HG02610 (cell line): ENCODE measurements at regions not wholly inside any gene's neighbourhood (a gene's known extent, or its start where the extent isn't known, plus 50 kb on each side); places are given as distances from the start of the nearest gene placed in this dataset.

Experiments
- ATAC-seq: cut with Tn5 transposase; IDR thresholded peaks from one replicate; pipeline ENCODE4 v1.9.1; 2021; ENCODE audit warnings: mild to moderate bottlenecking, moderate library complexity; ENCODE audit not compliant: unreplicated experiment

GRCh38 chr11:11016943-11017342, 159.1 kb upstream of the ZBED5 start:
- no peak for ATAC-seq

GRCh38 chr11:11016068-11016467, 158.2 kb upstream of the ZBED5 start:
- ATAC-seq: no peak

DNA sequence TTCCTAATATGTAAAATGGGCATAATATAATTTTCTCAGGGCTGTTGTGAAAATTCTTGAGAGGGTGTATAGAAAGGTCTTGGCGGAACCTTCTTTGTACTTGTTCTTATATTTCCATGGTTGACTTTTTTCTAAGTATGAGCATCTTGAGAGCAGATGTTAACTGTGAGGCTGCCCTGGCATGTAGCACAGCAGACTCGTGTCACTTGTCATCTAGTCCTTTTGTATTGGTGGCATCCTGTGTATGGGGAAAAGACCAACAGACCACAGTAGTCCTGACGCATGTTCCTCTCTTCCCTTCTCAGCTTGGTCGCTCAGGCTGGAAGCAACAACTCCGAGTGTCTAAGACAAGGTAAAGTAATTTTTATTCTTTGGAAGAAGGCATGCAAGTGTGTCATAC, 153.8 kb upstream of the ZBED5 start:
- ATAC-seq: no peak

DNA sequence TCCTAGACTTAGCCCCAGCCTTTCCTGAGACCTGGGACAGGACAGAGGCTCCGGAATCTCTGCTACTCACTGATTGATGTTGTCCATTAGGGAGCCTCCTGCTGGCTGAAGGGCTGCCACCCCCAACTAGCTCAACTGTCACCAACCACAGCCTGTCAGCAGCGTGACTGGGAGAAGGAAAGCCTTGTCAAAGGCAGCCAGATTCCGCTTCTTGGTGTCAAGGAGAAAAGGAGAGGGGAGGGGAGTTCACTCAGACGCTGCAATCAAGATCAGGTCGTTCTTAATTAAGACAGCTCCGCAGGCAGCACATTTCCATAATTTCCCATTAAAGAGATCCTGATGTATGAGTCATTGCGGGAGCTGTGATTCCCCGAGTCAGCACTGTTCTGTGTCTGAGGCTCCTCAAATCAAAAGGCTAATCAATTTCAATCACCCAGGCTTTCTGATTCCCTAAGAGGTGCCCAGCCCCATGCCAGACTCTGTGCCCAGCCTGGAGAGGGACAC, 152.8 kb upstream of the ZBED5 start:
- ATAC-seq: no peak

DNA sequence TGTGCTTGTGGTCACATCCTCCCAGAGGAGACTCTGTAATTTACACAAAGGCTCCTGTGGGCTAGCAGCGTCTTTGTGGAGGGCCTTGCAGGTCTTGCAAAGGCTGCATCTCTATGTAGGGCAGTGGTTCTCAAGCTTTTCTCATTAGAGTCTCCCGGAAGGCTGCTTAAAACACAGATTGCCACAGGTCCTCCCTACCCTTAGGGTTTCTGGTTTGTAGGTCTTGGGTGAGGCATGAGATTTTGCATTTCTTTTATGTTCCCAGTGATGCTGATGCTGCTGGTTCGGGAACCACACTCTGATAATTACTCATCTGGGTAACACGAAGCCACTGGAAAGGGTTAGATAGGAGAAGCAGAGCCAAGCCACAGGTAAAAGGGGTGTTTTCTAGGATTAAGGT, 151.3 kb upstream of the ZBED5 start:
- no peak for ATAC-seq

- ATAC-seq: no peak
These were observed 146.2 kb upstream of the ZBED5 start for GRCh38 chr11:11004069-11004468.

DNA sequence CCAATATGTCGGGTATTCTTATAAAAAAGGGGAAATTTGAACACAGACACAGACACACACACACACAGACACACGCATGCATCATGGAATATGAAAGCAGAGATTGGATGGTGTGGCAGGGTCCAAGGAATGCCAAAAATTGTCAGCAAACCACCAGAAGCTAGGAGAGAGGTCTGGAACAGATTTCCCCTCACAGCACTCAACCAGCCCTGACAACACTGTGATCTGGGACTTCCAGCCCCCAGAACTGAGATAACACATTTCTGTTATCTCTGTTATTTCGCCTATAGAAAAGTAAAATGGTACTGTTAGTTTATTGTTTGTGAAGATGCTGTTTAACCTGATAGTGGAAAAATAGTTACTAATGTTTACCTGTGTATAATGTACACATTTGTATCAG, 145.4 kb upstream of the ZBED5 start:
- ATAC-seq: no peak

DNA sequence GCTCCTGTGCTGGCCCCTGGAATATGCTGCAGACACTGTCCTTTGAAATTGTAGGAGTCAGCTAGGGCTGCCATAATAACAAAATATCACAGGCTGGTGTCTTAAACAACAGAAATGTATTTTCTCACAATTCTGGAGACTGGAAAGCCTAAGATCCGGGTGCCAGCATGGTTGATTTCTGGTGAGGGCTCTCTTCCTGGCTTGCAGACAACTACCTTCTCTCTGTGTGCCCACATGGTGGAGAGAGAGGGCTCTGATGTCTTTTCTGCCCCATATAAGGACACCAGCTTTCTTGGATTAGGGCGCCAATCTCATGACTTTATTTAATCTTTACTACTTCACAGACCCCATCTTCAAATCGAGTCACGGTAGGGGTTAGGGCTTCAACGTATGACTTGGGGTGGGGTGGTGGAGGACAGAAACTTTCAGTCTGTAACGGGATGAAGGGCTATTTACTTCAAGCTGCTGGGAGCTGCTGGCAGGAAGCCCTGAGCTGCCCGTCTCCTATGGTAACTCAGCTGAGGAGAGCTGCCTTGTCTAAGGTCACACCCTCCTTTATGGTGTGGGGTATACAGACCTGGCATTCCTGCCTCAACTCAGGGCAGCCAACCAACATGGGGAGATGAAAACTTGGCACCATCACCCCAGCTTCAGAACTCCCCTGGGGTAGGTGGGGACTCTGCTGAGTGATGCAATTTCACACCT, 142.9 kb upstream of the ZBED5 start:
- no peak for ATAC-seq

DNA sequence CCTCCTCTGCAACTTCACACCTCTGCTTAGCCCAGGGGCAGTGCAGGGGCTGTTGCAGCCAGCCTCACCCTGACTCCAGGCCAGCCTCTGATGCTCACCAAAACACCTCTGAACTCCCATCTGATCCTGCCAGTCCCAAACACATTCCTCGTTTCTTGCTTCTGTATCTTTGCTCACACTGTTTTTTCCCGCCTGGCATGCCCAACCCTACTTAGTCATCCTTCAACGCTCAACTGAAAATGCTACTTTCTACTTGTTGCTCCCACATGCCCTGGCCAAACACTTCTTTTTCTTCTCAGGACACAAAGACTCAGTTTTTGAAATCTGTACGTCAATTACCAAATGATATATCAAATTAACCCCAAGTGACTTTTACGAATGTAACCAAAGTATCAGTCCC, 140.8 kb upstream of the ZBED5 start:
- no peak for ATAC-seq

DNA sequence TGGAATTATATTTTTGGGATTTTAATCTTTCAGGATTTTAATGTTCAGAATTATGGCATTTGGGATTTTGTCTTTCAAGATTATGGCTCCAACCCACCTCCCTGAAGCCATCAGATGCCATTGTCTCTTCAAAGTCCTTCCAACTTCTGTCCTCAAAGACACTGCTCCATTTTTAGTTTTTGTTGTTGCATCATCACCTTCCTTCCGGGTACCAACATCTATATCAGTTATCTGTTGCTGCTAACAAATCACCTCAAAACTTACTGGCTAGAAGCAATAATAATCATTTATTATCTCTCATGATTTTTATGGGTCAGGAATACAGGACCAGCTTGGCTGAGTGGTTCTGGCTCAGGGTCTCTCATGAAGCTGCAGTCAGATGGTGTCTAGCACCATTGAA, 138.8 kb upstream of the ZBED5 start:
- no peak for ATAC-seq

GRCh38 chr11:10993640-10994039, 135.8 kb upstream of the ZBED5 start:
- no peak for ATAC-seq

- ATAC-seq: no peak
These were observed 135.3 kb upstream of the ZBED5 start for GRCh38 chr11:10993186-10993585.

DNA sequence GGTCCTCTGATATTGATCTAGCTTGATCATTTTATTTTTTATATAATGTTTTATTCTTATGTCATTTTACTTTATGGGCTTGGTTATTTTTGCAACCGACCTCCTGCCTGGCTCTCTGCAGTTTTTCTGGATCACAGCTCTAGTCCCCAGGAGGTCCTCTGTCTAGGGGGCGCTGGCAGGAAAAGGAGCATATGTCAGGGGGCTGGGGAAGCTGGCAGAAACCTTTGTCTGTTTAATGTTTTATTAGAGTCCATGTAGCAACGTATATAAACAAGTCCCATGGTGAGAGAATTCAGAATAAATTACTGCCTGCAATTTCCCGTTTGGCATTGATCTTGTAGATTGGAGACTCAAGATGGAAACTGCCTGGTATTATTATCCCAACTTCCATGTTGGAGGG, 133.5 kb upstream of the ZBED5 start:
- no peak for ATAC-seq

DNA sequence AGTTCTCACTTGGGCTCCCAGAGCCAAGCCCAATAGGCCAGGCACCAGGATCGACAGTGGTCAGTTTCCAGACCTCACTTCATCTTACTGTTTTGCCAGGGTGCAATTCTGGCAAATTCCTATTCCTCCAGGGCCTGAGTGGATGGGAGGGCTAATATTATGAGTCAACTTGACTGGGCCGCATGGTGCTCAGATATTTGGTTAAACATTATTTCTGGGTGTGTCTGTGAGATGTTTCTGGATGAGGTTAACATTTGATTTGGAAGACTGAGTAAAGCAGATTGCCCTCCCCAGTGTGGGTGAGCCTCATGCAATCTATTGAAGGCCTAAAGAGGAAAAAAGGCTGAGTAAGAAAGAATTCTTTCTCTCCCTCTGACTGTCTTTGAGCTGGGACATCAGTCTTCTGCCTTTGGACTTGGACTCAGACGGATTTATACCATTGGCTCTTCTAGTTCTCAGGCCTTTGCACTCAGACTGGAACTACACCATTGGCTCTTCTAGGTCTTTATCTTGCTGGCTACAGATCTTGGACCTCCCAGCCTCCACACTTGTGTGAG, 132.9 kb upstream of the ZBED5 start:
- ATAC-seq: no peak

DNA sequence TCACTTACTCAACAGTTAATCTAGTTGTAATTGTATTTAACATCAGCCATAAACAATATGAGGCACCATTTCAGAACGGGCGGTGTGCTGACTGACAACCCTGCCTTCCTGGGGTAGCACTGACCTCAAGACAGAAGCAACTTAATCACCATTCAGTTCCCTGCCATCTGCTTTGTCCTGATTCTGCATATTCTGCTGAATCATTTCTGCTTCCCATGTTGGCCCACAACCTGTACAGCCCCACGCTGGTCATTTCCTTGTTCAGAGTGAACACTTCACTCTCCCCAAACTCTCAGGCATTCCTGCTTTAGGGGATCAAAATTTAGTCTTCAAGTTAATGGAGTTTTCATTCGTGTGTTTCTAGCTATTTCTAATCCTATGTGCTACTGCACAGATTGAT, 132.3 kb upstream of the ZBED5 start:
- no peak for ATAC-seq

DNA sequence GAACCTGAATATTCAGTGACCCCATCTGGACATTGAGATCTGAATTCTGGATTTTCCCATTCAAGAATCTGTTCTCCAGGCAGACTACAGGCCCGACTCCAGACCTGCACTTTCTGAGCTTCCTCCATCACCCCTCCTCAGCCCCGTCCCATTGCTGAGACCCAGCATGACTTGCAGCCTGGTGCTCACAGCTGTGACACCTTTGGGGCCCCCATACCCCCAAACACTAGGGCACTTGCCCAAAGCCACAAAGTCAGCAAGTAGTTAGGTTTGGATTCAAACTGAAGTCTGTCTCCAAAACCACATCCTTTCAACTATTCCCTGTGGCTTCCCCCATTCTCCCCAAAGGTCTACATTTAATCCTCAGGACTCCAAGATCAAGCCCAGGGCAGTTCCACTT, 128.2 kb upstream of the ZBED5 start:
- ATAC-seq: no peak

DNA sequence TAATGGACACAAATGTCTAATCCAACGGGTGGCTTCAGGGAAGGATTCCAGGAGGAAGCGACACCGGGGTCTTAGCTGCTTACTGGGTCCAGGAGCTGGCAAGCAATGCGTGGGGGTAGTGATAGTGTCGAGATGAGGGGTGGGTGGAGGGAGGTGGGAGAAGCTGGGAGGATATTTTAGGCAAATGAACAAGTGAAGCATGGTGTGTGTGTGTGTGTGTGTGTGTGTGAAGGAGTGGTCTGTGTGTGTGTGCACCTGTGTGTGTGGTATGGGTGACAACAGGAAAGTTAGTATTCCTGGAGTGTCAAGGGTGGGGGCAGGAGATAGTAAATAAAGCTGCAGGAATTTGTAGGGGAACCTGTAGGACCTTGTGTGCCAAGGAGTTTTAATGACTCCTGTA, 126.9 kb upstream of the ZBED5 start:
- ATAC-seq: no peak

DNA sequence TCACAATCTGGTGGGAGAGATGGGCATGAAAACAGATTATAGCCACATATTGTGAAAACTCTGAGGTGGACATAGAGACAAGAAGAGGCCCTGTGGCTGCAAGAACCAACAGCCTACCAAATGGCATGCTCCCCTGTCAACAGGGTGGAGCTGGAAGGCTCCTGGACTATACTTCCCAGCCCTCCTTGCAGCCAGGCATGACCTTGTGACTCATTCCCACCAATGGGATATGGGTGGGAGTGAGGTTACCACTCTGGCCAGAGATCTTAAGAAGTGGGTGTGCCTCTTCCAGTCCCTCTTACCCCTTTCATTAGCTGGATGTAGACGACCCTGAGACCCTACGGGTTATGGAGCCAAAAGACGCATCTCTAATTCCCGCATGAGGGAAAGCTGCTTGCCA, 126.4 kb upstream of the ZBED5 start:
- ATAC-seq: no peak

GRCh38 chr11:10982704-10983510, 125.1 kb upstream of the ZBED5 start:
- ATAC-seq: no peak

DNA sequence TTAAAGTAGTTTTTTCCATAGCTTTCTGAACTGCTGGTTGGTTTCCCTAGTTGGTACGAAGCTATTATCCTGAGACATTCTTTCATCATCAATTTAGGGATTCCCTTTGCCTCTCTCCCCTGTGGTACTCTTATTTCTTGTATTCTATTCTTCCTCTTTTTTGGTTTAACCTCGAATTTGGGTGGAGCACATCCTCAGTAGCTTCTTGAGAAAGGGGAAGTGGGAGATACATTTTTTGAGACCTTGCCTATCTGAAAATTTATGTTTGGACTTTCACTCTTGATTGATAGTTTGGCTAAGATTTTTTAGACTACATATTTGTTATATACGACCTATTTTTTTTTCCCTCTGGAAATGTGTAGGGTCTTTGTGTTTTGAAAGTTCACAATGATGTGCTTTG, 121.7 kb upstream of the ZBED5 start:
- ATAC-seq: no peak

- ATAC-seq: no peak
These were observed 120.3 kb upstream of the ZBED5 start for GRCh38 chr11:10978198-10978597.

GRCh38 chr11:10975287-10975721, 117.5 kb upstream of the ZBED5 start:
- ATAC-seq: no peak
